SK-N-SH (cell line): ENCODE measurements at regions not wholly inside any gene's neighbourhood (a gene's known extent, or its start where the extent isn't known, plus 50 kb on each side); places are given as distances from the start of the nearest gene placed in this dataset.

Experiments used
- CTCF ChIA-PET: fragments of 300-600, 350-600 bp; formaldehyde crosslinking; extraction: SDS; loops from one replicate; lab custom pipeline; 2021; lab: Yijun Ruan, JAX
- POLR2A ChIA-PET: fragments of 350-600 bp; sonication (Branson Sonifier 250); formaldehyde crosslinking; extraction: SDS; loops from one replicate; lab custom pipeline; 2020; ENCODE audit warnings: antibody characterized with exemption, inconsistent platforms; lab: Yijun Ruan, JAX
- DNase-seq: peaks from one replicate; pipeline ENCODE4 v3.0.0; 2012
- H2AFZ ChIP-seq: fragments of 200-600 bp; sonication (generic); 2 replicates; pipeline ENCODE4 v1.8.1; 2016; ENCODE audit warnings: antibody characterized with exemption, mild to moderate bottlenecking, low read depth
- H3F3A ChIP-seq: fragments of 200-600 bp; sonication (generic); replicated peaks from 2 replicates; pipeline ENCODE3; 2016; ENCODE audit warnings: antibody characterized with exemption, mild to moderate bottlenecking; ENCODE audit not compliant: insufficient read depth
- H3K27ac ChIP-seq, 2 experiments: fragments of 200-500 bp in 1 of 2; fragments of 200-600 bp in 1 of 2; sonication (Bioruptor generic) in 1 of 2; sonication (generic), shearing (Covaris generic) in 1 of 2; 2 replicates each; pipeline versions ENCODE4 v1.5.1 to v1.6.1; 2014 to 2016; ENCODE audit warnings: low read depth in 2 of 2, inconsistent platforms in 1 of 2, low read length in 1 of 2, mild to moderate bottlenecking in 1 of 2, mixed read lengths in 1 of 2
- H3K27me3 ChIP-seq: fragments of 200-600 bp; sonication (generic), shearing (Covaris generic); 2 replicates; pipeline ENCODE4 v1.6.1; 2016; ENCODE audit warnings: mixed run types; ENCODE audit not compliant: insufficient read depth
- H3K36me3 ChIP-seq, 2 experiments: fragments of 200-500 bp in 1 of 2; fragments of 200-600 bp in 1 of 2; sonication (Bioruptor generic) in 1 of 2; sonication (generic) in 1 of 2; replicated peaks in 1 of 2; 2 replicates each; pipeline versions ENCODE3 to v1.5.1; 2014 to 2016; ENCODE audit warnings: low read length in 1 of 2, mild to moderate bottlenecking in 1 of 2; ENCODE audit not compliant: insufficient read depth in 2 of 2, control insufficient read depth in 1 of 2
- H3K4me1 ChIP-seq, 2 experiments: fragments of 200-500 bp in 1 of 2; fragments of 200-600 bp in 1 of 2; sonication (Bioruptor generic) in 1 of 2; sonication (generic), shearing (Covaris generic) in 1 of 2; 2 replicates each; pipeline versions ENCODE4 v1.5.1 to v1.6.1; 2014 to 2016; ENCODE audit warnings: low read depth in 1 of 2, low read length in 1 of 2, mixed run types in 1 of 2; ENCODE audit not compliant: insufficient read depth in 2 of 2, control insufficient read depth in 1 of 2
- H3K4me2 ChIP-seq: fragments of 200-600 bp; sonication (generic), shearing (Covaris generic); 2 replicates; pipeline ENCODE4 v1.6.1; 2017; ENCODE audit warnings: mixed run types
- H3K4me3 ChIP-seq, 2 experiments: fragments of 200-500 bp in 1 of 2; fragments of 200-600 bp in 1 of 2; sonication (Bioruptor generic) in 1 of 2; sonication (generic), shearing (Covaris generic) in 1 of 2; 2 replicates each; pipeline versions ENCODE4 v1.5.1 to v1.8.1; 2014 to 2016; ENCODE audit warnings: low read depth in 2 of 2, inconsistent platforms in 1 of 2, low read length in 1 of 2, mild to moderate bottlenecking in 1 of 2, mixed read lengths in 1 of 2, moderate library complexity in 1 of 2
- H3K79me2 ChIP-seq: fragments of 200-600 bp; sonication (generic); 2 replicates; pipeline ENCODE4 v1.8.1; 2017; ENCODE audit warnings: mild to moderate bottlenecking; ENCODE audit not compliant: insufficient read depth
- H3K9ac ChIP-seq: fragments of 200-600 bp; sonication (generic); 2 replicates; pipeline ENCODE4 v1.6.1; 2017; ENCODE audit warnings: mixed run types
- H3K9me2 ChIP-seq: fragments of 200-600 bp; sonication (generic); 2 replicates; pipeline ENCODE4 v1.6.1; 2017; ENCODE audit warnings: mixed run types
- H3K9me3 ChIP-seq: fragments of 200-600 bp; sonication (generic); 2 replicates; pipeline ENCODE4 v1.6.1; 2017; ENCODE audit warnings: mixed run types, mild to moderate bottlenecking, moderate library complexity
- H4K20me1 ChIP-seq: fragments of 200-600 bp; sonication (generic); 2 replicates; pipeline ENCODE4 v1.6.1; 2017; ENCODE audit warnings: mild to moderate bottlenecking, mixed run types; ENCODE audit not compliant: insufficient read depth
- ELF1 ChIP-seq: IDR thresholded peaks from 2 replicates; pipeline ENCODE4 v1.4.0; 2012
- EP300 ChIP-seq, 2 experiments: IDR thresholded peaks; 2 replicates each; pipeline versions ENCODE4 v1.4.0 to v1.6.1; 2012; ENCODE audit warnings: borderline replicate concordance in 1 of 2, low read depth in 1 of 2, low read length in 1 of 2
- EZH2phosphoT487 ChIP-seq: fragments of 200-600 bp; sonication (generic); IDR thresholded peaks from 2 replicates; pipeline ENCODE4 v1.6.1; 2017; ENCODE audit warnings: low read depth, mixed run types, mild to moderate bottlenecking, antibody characterized with exemption, moderate library complexity, borderline replicate concordance
- IRF3 ChIP-seq: fragments of 150-350 bp; IDR thresholded peaks from 2 replicates; pipeline ENCODE4 v1.6.1; 2016; ENCODE audit warnings: mild to moderate bottlenecking, low read depth, low read length
- JUND ChIP-seq: IDR thresholded peaks from 2 replicates; pipeline ENCODE4 v1.4.0; 2012
- MEF2A ChIP-seq: IDR thresholded peaks from 2 replicates; pipeline ENCODE4 v1.4.0; 2012; ENCODE audit warnings: low read depth, borderline replicate concordance
- MXI1 ChIP-seq: IDR thresholded peaks from 2 replicates; pipeline ENCODE4 v1.6.1; 2012; ENCODE audit warnings: mild to moderate bottlenecking, low read depth, low read length, improper control_type of control experiment
- NFIC ChIP-seq: IDR thresholded peaks from 2 replicates; pipeline ENCODE4 v1.4.0; 2012; ENCODE audit warnings: borderline replicate concordance
- PBX3 ChIP-seq: IDR thresholded peaks from 2 replicates; pipeline ENCODE4; 2012
- RAD21 ChIP-seq: IDR thresholded peaks from 2 replicates; pipeline ENCODE4 v1.6.1; 2012; ENCODE audit warnings: mild to moderate bottlenecking, low read length
- RFX5 ChIP-seq: IDR thresholded peaks from 2 replicates; pipeline ENCODE4 v1.6.1; 2012; ENCODE audit warnings: mild to moderate bottlenecking, improper control_type of control experiment, low read length
- RXRA ChIP-seq: IDR thresholded peaks from 2 replicates; pipeline ENCODE4 v1.4.0; 2012; ENCODE audit warnings: low read depth, mild to moderate bottlenecking, borderline replicate concordance
- SIN3A ChIP-seq: IDR thresholded peaks from 2 replicates; pipeline ENCODE4 v1.6.1; 2012; ENCODE audit warnings: low read depth, mild to moderate bottlenecking, low read length, moderate library complexity, borderline replicate concordance
- SMC3 ChIP-seq: IDR thresholded peaks from 2 replicates; pipeline ENCODE4 v1.6.1; 2012; ENCODE audit warnings: low read depth, low read length, improper control_type of control experiment
- TAF1 ChIP-seq: IDR thresholded peaks from 2 replicates; pipeline ENCODE4 v1.6.1; 2012; ENCODE audit warnings: low read depth, mild to moderate bottlenecking, low read length, moderate library complexity, borderline replicate concordance
- TEAD4 ChIP-seq: IDR thresholded peaks from 2 replicates; pipeline ENCODE4 v1.4.0; 2012; ENCODE audit warnings: mild to moderate bottlenecking, borderline replicate concordance; ENCODE audit not compliant: insufficient read depth
- USF1 ChIP-seq: IDR thresholded peaks from 2 replicates; pipeline ENCODE4 v1.4.0; 2012; ENCODE audit warnings: low read depth, borderline replicate concordance
- WGBS: methylation state at CpG from one replicate; pipeline ENCODE4 v1.1.6; 2017; ENCODE audit warnings: low lambda C conversion rate; 5-methylcytosine and 5-hydroxymethylcytosine counted together
- TF ChIP-seq, protein P1 (sequence below): IDR thresholded peaks from 2 replicates; pipeline ENCODE4 v1.4.0; 2012; ENCODE audit warnings: low read depth, borderline replicate concordance

GRCh38 chr1:56000424-56000823, 578.9 kb downstream of the PLPP3 start:
- Histone ChIP-seq H3K4me2 (no peak overlapping the region), H3K9me3 (no peaks in the 10 kb centered on the region), H4K20me1 (no peaks in the 10 kb centered on the region), H3K9me2 (no peaks in the 10 kb centered on the region), H3K79me2 (no peaks in the 10 kb centered on the region), H3K4me1 (no peaks in the 10 kb centered on the region), H3F3A (no peaks in the 10 kb centered on the region), H3K27me3 (no peaks in the 10 kb centered on the region), H3K4me3 (no peak overlapping the region), H3K36me3 (no peaks in the 10 kb centered on the region), H3K9ac (no peak overlapping the region), H3K27ac (no peak overlapping the region), H2AFZ (no peak overlapping the region)
- no peak for DNase-seq
- CTCF ChIA-PET = no interaction called here
- WGBS = 73% methylated on average over 3 of the region's 3 CpGs
- POLR2A ChIA-PET = no interaction called here
- no peak for TF ChIP-seq PBX3
- TF ChIP-seq RXRA = no peak
- no peak for TF ChIP-seq TEAD4
- TF ChIP-seq MXI1 = no peak
- no peak for TF ChIP-seq ELF1
- TF ChIP-seq IRF3 = no peak
- no peak for TF ChIP-seq RFX5
- no peak for TF ChIP-seq TAF1
- no peak for TF ChIP-seq EZH2phosphoT487
- no peak for TF ChIP-seq EP300 (IDR thresholded peaks at IDR 0.05; ENCODE audit: borderline replicate concordance in 1 of 2, low read depth in 1 of 2, low read length in 1 of 2)
- no peak for TF ChIP-seq USF1
- TF ChIP-seq, protein P1, sequence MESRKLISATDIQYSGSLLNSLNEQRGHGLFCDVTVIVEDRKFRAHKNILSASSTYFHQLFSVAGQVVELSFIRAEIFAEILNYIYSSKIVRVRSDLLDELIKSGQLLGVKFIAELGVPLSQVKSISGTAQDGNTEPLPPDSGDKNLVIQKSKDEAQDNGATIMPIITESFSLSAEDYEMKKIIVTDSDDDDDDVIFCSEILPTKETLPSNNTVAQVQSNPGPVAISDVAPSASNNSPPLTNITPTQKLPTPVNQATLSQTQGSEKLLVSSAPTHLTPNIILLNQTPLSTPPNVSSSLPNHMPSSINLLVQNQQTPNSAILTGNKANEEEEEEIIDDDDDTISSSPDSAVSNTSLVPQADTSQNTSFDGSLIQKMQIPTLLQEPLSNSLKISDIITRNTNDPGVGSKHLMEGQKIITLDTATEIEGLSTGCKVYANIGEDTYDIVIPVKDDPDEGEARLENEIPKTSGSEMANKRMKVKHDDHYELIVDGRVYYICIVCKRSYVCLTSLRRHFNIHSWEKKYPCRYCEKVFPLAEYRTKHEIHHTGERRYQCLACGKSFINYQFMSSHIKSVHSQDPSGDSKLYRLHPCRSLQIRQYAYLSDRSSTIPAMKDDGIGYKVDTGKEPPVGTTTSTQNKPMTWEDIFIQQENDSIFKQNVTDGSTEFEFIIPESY = no peak
- TF ChIP-seq SIN3A = no peak
- no peak for TF ChIP-seq SMC3
- no peak for TF ChIP-seq JUND
- TF ChIP-seq NFIC = no peak
- no peak for TF ChIP-seq RAD21
- TF ChIP-seq MEF2A = no peak
- TF ChIP-seq, all 33 proteins: peak for 0
